Astrocyte of the cerebellum (primary cell): ENCODE measurements at regions not wholly inside any gene's neighbourhood (a gene's known extent, or its start where the extent isn't known, plus 50 kb on each side); places are given as distances from the start of the nearest gene placed in this dataset.

ENCODE experiments used
- DNase-seq: peaks from one replicate; pipeline ENCODE4 v3.0.0-alpha.2; 2011; ENCODE audit warnings: low read depth
- H3K4me3 ChIP-seq: 2 replicates; pipeline ENCODE4 v1.5.1; 2011; ENCODE audit warnings: mild to moderate bottlenecking, low read depth, low read length, moderate library complexity
- CTCF ChIP-seq: IDR thresholded peaks from 2 replicates; pipeline ENCODE4 v1.5.1; 2012; ENCODE audit warnings: low read length, low read depth, moderate library complexity, mild to moderate bottlenecking; ENCODE audit errors: missing control alignments
- in situ Hi-C: cut with HindIII; loops from 2 replicates; pipeline ENCODE4 v1.10.0; 2017; ENCODE audit warnings: low sequenced_read_pairs

GRCh38 chr20:50272724-50273446, 82.3 kb downstream of the CEBPB start:
- no peak for TF ChIP-seq CTCF
- in situ Hi-C loops, result no loop called here
- no peak for DNase-seq
- no peak overlapping the region for H3K4me3 ChIP-seq

GRCh38 chr20:50273601-50274491, 83.2 kb downstream of the CEBPB start:
- in situ Hi-C loops, result no loop called here
- no peak for DNase-seq

GRCh38 chr20:50274570-50275430, 84.2 kb downstream of the CEBPB start:
- TF ChIP-seq CTCF, result no peak
- DNase-seq, result no peak
- in situ Hi-C loops, result no loop called here
- no peak overlapping the region for H3K4me3 ChIP-seq

More at GRCh38 chr20:50273601-50274491, 83.2 kb downstream of the CEBPB start:
- TF ChIP-seq CTCF, result no peak
- H3K4me3 ChIP-seq, result no peak overlapping the region

GRCh38 chr20:50276119-50277063, 85.8 kb downstream of the CEBPB start:
- TF ChIP-seq CTCF, result no peak

GRCh38 chr20:50277064-50277415, 86.4 kb downstream of the CEBPB start:
- no peak overlapping the region for H3K4me3 ChIP-seq
- DNase-seq, result no peak
- TF ChIP-seq CTCF, result no peak
- in situ Hi-C loops, result no loop called here

More at GRCh38 chr20:50276119-50277063, 85.8 kb downstream of the CEBPB start:
- in situ Hi-C loops, result no loop called here
- H3K4me3 ChIP-seq, result no peak overlapping the region
- no peak for DNase-seq
